OCI-LY1 (cell line): ENCODE measurements at regions not wholly inside any gene's neighbourhood (a gene's known extent, or its start where the extent isn't known, plus 50 kb on each side); places are given as distances from the start of the nearest gene placed in this dataset.

Experiments used
- EZH2 ChIP-seq: fragments of 200-600 bp; sonication (generic), shearing (Covaris generic); IDR thresholded peaks from 2 replicates; pipeline ENCODE4 v1.8.0; 2017; ENCODE audit warnings: borderline replicate concordance, mixed run types, mild to moderate bottlenecking, antibody characterized with exemption, low read length, moderate library complexity, mixed read lengths
- TF ChIP-seq, protein P1 (sequence below): fragments of 200-600 bp; sonication (generic), shearing (Covaris generic); IDR thresholded peaks from 2 replicates; pipeline ENCODE4 v1.5.1; 2017; ENCODE audit warnings: mild to moderate bottlenecking, antibody characterized with exemption, low read length, moderate library complexity, mixed read lengths

DNA sequence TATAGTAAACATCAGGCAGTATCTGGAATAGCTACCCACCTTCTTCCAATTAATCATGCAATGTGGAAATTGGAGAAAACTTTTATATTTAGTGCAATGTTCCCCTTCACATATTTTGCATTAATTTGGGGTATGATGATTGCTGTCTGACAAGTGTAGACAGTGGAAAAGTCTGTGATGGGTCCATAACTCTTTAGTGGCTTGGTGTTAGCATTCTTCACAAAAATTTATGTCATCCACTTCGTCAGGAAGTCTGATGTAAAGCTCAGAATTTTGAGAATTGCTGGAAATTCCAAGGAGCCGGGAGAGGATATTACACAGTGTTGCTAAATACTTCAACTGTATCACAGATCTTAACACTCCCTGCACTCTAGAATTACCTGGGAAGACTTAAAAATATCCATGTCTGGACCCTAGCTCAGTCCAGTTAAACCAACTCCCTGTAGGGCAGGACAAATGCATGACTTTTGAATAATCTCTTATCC is 549.7 kb upstream of the PLXNA2 start:
- TF ChIP-seq, protein P1, sequence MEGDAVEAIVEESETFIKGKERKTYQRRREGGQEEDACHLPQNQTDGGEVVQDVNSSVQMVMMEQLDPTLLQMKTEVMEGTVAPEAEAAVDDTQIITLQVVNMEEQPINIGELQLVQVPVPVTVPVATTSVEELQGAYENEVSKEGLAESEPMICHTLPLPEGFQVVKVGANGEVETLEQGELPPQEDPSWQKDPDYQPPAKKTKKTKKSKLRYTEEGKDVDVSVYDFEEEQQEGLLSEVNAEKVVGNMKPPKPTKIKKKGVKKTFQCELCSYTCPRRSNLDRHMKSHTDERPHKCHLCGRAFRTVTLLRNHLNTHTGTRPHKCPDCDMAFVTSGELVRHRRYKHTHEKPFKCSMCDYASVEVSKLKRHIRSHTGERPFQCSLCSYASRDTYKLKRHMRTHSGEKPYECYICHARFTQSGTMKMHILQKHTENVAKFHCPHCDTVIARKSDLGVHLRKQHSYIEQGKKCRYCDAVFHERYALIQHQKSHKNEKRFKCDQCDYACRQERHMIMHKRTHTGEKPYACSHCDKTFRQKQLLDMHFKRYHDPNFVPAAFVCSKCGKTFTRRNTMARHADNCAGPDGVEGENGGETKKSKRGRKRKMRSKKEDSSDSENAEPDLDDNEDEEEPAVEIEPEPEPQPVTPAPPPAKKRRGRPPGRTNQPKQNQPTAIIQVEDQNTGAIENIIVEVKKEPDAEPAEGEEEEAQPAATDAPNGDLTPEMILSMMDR, result no peak
- no peak for TF ChIP-seq EZH2
